MM.1S (cell line): ENCODE measurements at regions not wholly inside any gene's neighbourhood (a gene's known extent, or its start where the extent isn't known, plus 50 kb on each side); places are given as distances from the start of the nearest gene placed in this dataset.
"Not testable (repeated sequence)": the region's sequence is repeated elsewhere in the genome, so short reads cannot be mapped to it uniquely, and the experiment has no call there.

ENCODE experiments used
- DNase-seq: peaks from one replicate; pipeline ENCODE4 v3.0.0-alpha.2; 2015
- H2AFZ ChIP-seq: fragments of 300-600 bp; sonication (generic); 2 replicates; pipeline ENCODE4 v1.6.0; 2016; ENCODE audit warnings: antibody characterized with exemption, low read length
- H3F3A ChIP-seq: fragments of 300-600 bp; sonication (generic); 2 replicates; pipeline ENCODE4 v1.6.1; 2016; ENCODE audit warnings: mild to moderate bottlenecking, antibody characterized with exemption, low read length, moderate library complexity, mixed read lengths; ENCODE audit not compliant: insufficient read depth
- H3K27ac ChIP-seq: fragments of 300-600 bp; sonication (generic); 2 replicates; pipeline ENCODE4 v1.5.1; 2016; ENCODE audit warnings: mild to moderate bottlenecking, low read length
- H3K27me3 ChIP-seq: fragments of 300-600 bp; sonication (generic); replicated peaks from 2 replicates; pipeline ENCODE4 v1.6.0; 2016; ENCODE audit warnings: low read length; ENCODE audit not compliant: insufficient read depth
- H3K36me3 ChIP-seq: fragments of 300-600 bp; sonication (generic); replicated peaks from 2 replicates; pipeline ENCODE4 v1.6.1; 2016; ENCODE audit warnings: mild to moderate bottlenecking, low read length, mixed read lengths; ENCODE audit not compliant: insufficient read depth
- H3K4me1 ChIP-seq: fragments of 300-600 bp; sonication (generic); 2 replicates; pipeline ENCODE4 v1.6.1; 2016; ENCODE audit warnings: low read length, mixed read lengths
- H3K4me2 ChIP-seq: fragments of 300-600 bp; sonication (generic); 2 replicates; pipeline ENCODE4 v1.6.0; 2016; ENCODE audit warnings: low read depth, low read length
- H3K4me3 ChIP-seq: fragments of 300-600 bp; sonication (generic); 2 replicates; pipeline ENCODE4 v1.5.1; 2016; ENCODE audit warnings: low read length, mixed read lengths
- H3K79me2 ChIP-seq: fragments of 300-600 bp; sonication (generic); 2 replicates; pipeline ENCODE4 v1.6.1; 2016; ENCODE audit warnings: mixed run types, low read length, mixed read lengths
- H3K9ac ChIP-seq: fragments of 300-600 bp; sonication (generic); 2 replicates; pipeline ENCODE4 v1.6.1; 2016; ENCODE audit warnings: low read length, mixed read lengths
- H3K9me2 ChIP-seq: fragments of 300-600 bp; sonication (generic); replicated peaks from 2 replicates; pipeline ENCODE4 v1.6.1; 2016; ENCODE audit warnings: mild to moderate bottlenecking, low read length, mixed read lengths; ENCODE audit not compliant: insufficient read depth
- H3K9me3 ChIP-seq: fragments of 300-600 bp; sonication (generic); replicated peaks from 2 replicates; pipeline ENCODE4 v1.6.1; 2016; ENCODE audit warnings: mild to moderate bottlenecking, low read length, mixed read lengths; ENCODE audit not compliant: insufficient read depth
- H4K20me1 ChIP-seq: fragments of 300-600 bp; sonication (generic); 2 replicates; pipeline ENCODE4 v1.6.1; 2016; ENCODE audit warnings: mild to moderate bottlenecking, low read length, moderate library complexity, mixed read lengths; ENCODE audit not compliant: insufficient read depth
- EZH2 ChIP-seq: fragments of 300-600 bp; sonication (generic); optimal IDR thresholded peaks from 2 replicates; pipeline ENCODE3; 2017; ENCODE audit warnings: low read depth, mild to moderate bottlenecking, antibody characterized with exemption, low read length, mixed read lengths
- EZH2phosphoT487 ChIP-seq: fragments of 300-600 bp; sonication (generic); IDR thresholded peaks from 2 replicates; pipeline ENCODE4 v1.6.1; 2018; ENCODE audit warnings: antibody characterized with exemption, low read length
- TF ChIP-seq, protein P1 (sequence below): fragments of 300-600 bp; sonication (generic); IDR thresholded peaks from 2 replicates; pipeline ENCODE4 v1.5.1; 2016; ENCODE audit warnings: antibody characterized with exemption, low read length, mixed read lengths

DNA sequence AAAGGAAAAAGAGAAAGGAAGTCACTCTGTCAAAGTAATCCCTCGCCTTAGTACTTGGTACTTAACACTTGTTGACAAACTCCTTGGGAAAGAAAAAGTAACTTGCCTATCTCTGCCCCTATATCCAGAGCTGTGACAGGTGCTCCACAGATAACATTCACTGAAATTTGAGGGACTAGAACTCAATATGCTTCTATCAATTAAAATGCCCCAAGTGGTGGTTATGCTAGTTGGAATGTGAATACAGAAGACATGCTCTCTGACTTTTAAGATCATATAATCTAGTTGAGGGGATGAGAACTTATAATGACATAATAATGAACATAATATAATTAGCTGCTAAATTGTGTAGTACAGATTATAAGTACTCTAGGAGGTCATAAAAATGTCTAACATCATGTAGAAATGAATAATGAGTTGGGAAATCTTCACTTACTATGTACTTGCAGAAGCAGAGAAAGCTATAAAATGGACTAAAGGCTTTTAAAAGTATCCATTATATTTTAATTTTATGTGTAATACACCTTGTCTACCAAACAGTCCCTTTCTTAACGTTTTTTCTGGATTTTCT lies 153.1 kb upstream of the CCDC54 start:
- no peak overlapping the region for H3K4me2 ChIP-seq
- TF ChIP-seq, protein P1, sequence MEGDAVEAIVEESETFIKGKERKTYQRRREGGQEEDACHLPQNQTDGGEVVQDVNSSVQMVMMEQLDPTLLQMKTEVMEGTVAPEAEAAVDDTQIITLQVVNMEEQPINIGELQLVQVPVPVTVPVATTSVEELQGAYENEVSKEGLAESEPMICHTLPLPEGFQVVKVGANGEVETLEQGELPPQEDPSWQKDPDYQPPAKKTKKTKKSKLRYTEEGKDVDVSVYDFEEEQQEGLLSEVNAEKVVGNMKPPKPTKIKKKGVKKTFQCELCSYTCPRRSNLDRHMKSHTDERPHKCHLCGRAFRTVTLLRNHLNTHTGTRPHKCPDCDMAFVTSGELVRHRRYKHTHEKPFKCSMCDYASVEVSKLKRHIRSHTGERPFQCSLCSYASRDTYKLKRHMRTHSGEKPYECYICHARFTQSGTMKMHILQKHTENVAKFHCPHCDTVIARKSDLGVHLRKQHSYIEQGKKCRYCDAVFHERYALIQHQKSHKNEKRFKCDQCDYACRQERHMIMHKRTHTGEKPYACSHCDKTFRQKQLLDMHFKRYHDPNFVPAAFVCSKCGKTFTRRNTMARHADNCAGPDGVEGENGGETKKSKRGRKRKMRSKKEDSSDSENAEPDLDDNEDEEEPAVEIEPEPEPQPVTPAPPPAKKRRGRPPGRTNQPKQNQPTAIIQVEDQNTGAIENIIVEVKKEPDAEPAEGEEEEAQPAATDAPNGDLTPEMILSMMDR = no peak
- no peak for TF ChIP-seq EZH2phosphoT487
- TF ChIP-seq EZH2 = no peak
- H3K27ac ChIP-seq = no peak overlapping the region
- H3K36me3 ChIP-seq = no peaks in the 10 kb centered on the region
- no peaks in the 10 kb centered on the region for H3K79me2 ChIP-seq
- no peak for DNase-seq
- H4K20me1 ChIP-seq = no peaks in the 10 kb centered on the region
- H3F3A ChIP-seq = no peaks in the 10 kb centered on the region
- no peak overlapping the region for H3K9ac ChIP-seq
- no peak overlapping the region for H3K4me3 ChIP-seq
- no peak overlapping the region for H2AFZ ChIP-seq
- no peaks in the 10 kb centered on the region for H3K27me3 ChIP-seq
- no peaks in the 10 kb centered on the region for H3K4me1 ChIP-seq
- no peaks in the 10 kb centered on the region for H3K9me2 ChIP-seq
- no peaks in the 10 kb centered on the region for H3K9me3 ChIP-seq

DNA sequence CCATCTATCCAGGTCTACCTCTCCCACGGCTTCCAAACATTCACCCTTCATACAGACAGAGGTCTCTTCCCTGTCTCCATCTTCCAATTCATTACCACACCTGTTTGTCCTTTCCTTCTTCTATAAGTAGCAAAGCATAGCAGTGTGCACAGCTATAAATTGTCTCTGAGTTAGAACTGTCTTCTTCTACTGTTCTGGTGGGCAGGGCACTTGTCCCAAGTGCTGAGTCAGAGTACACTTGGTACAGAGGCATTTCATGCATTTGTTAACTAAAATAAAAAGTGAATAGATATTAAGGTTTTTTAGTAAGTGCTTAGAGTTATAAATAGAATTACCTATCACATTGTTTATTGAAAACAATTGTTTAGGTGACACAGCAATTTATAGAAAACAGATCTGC lies 150.1 kb upstream of the CCDC54 start:
- Histone ChIP-seq H3K27me3 (no peaks in the 10 kb centered on the region), H3F3A (no peaks in the 10 kb centered on the region), H3K9me2 (no peaks in the 10 kb centered on the region), H3K27ac (no peak overlapping the region), H3K79me2 (no peaks in the 10 kb centered on the region), H2AFZ (no peak overlapping the region), H3K9me3 (no peaks in the 10 kb centered on the region), H3K4me3 (no peak overlapping the region), H3K9ac (no peak overlapping the region), H4K20me1 (no peaks in the 10 kb centered on the region), H3K4me1 (no peaks in the 10 kb centered on the region), H3K36me3 (no peaks in the 10 kb centered on the region), H3K4me2 (no peak overlapping the region)
- TF ChIP-seq, protein P1 = no peak
- TF ChIP-seq EZH2 (no peak), EZH2phosphoT487 (no peak)
- DNase-seq = no peak

DNA sequence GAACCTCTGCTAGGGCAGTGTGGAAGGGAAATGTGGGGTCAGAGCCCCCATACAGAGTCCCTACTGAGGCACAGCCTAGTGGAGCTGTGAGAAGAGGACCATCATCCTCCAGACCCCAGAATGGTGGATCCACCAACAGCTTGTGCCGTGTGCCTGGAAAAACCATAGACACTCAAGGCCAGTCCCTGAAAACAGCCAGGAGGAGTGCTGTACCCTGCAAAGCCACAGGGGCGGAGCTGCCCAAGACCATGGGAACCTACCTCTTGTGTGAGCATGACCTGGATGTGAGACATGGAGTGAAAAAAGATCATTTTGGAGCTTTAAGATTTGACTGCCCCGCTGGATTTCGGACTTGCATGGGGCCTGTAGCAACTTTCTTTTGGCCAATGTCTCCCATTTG lies 143.4 kb upstream of the CCDC54 start:
- not testable (repeated sequence) for H3K4me2 ChIP-seq, H3K79me2 ChIP-seq, H3K9me3 ChIP-seq, H2AFZ ChIP-seq, H3K36me3 ChIP-seq, H3K9me2 ChIP-seq, H3K27me3 ChIP-seq, H3K4me1 ChIP-seq, H4K20me1 ChIP-seq, H3F3A ChIP-seq, H3K9ac ChIP-seq, H3K27ac ChIP-seq, H3K4me3 ChIP-seq, DNase-seq

DNA sequence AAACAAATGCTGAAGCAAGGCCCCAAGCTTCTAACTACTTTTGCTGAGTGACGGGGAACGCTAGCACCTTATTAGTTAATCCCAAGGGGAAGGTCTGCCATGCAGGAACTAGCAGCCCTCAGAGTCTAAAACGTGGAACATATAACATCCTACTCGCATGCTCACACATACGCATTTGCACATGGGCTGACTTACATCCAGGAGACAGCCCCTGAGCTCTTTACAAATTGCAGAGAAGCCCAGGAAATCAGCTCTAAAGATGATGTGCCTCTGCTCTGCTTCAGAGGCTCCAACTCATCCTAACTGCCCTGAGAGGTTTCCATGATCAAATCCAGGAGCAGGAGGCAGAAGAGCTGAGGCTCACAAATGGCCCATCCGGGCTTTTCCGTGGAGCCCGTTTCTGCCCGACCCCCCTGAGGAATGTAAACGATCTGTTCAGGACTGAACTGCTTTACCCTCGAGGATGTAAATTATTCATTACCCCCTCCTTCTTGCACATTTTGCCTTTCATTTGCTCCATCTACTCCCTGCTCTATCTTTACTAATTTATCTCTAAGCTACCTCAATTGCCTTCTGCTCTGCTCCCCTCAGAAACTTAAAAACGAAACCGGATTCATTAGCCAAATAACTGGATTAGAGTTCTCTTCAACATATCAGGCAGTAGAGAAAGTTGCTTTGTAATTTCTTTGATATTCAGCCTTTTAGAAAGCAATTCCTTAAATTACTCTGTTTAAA lies 141.9 kb upstream of the CCDC54 start:
- TF ChIP-seq EZH2 = no peak
- TF ChIP-seq, protein P1 = no peak
- TF ChIP-seq EZH2phosphoT487 = no peak
- no peak for DNase-seq
- Histone ChIP-seq H3K4me1 (0 out of 2 replicates have a peak, but pooled peaks cover 3% of the 10 kb centered on the region), H3K27ac (no peak overlapping the region), H4K20me1 (no peaks in the 10 kb centered on the region), H3K9me3 (no peaks in the 10 kb centered on the region), H3K27me3 (no peaks in the 10 kb centered on the region), H3K4me2 (peak overlapping the region; percentile 48), H2AFZ (peak overlapping the region; percentile 41), H3K4me3 (peak overlapping the region; percentile 52), H3K36me3 (no peaks in the 10 kb centered on the region), H3K79me2 (no peaks in the 10 kb centered on the region), H3F3A (no peaks in the 10 kb centered on the region), H3K9ac (peak overlapping the region; percentile 10; the same call in 1 of the 2 replicates), H3K9me2 (no peaks in the 10 kb centered on the region)
